Adrenal gland (tissue), 5 donors: ENCODE measurements at regions not wholly inside any gene's neighbourhood (a gene's known extent, or its start where the extent isn't known, plus 50 kb on each side); places are given as distances from the start of the nearest gene placed in this dataset.

Source experiments
- CTCF ChIP-seq, 6 experiments: fragments of 450-650 bp in 4 of 6; fragments of 200-600 bp in 2 of 6; sonication (generic) in 1 of 6; IDR thresholded peaks; 1 replicate in 5 of 6; 2 replicates in 1 of 6; pipeline versions ENCODE4 v1.5.1 to v1.8.0; 2016 to 2021; ENCODE audit warnings: antibody characterized with exemption in 6 of 6, mild to moderate bottlenecking in 2 of 6, moderate library complexity in 1 of 6
- POLR2A ChIP-seq, 2 donors: fragments of 450-650 bp; IDR thresholded peaks; one replicate each; pipeline ENCODE4 v1.6.1; 2017; ENCODE audit warnings: antibody characterized with exemption in 2 of 2, mild to moderate bottlenecking in 2 of 2, moderate library complexity in 1 of 2
- donor health status: DM: no; HTN: no; CAD: no.

- TF ChIP-seq CTCF (IDR thresholded peaks at IDR 0.05) (no peak), POLR2A (IDR thresholded peaks at IDR 0.05) (no peak)
These were observed 391.0 kb downstream of the MATN1 start for GRCh38 chr1:30332116-30333094.
